Peyer's patch (tissue), 4 donors: ENCODE measurements at regions not wholly inside any gene's neighbourhood (a gene's known extent, or its start where the extent isn't known, plus 50 kb on each side); places are given as distances from the start of the nearest gene placed in this dataset.

Source experiments
- POLR2A ChIP-seq, 2 donors: fragments of 450-650 bp; IDR thresholded peaks; one replicate each; pipeline ENCODE4 v1.5.1; 2017; ENCODE audit warnings: antibody characterized with exemption in 2 of 2, mild to moderate bottlenecking in 2 of 2, moderate library complexity in 2 of 2
- TF ChIP-seq, protein P1 (sequence below), 6 experiments: fragments of 450-650 bp in 4 of 6; fragments of 200-600 bp in 2 of 6; sonication (generic) in 1 of 6; IDR thresholded peaks; one replicate each; pipeline ENCODE4 v1.5.1; 2017 to 2019; ENCODE audit warnings: antibody characterized with exemption in 6 of 6, mild to moderate bottlenecking in 3 of 6, moderate library complexity in 1 of 6

DNA sequence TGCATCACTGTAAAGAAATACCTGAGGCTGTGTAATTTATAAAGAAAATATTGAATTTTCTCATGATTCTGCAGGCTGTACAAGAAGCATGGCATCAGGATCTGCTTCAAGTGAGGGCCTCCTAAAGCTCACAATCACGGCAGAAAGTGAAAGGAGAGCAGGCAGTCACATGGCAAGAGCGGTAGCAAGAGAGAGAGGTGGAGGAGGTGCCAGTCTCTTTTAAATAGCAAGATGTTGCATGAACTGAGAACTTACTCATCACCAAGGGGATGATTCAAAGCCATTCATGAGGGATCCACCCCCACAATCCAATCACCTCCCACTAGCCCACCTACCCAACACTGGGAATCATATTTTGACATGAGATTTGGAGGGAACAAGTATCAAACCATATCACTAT lies 184.5 kb upstream of the PAPPA start:
- TF ChIP-seq, protein P1, sequence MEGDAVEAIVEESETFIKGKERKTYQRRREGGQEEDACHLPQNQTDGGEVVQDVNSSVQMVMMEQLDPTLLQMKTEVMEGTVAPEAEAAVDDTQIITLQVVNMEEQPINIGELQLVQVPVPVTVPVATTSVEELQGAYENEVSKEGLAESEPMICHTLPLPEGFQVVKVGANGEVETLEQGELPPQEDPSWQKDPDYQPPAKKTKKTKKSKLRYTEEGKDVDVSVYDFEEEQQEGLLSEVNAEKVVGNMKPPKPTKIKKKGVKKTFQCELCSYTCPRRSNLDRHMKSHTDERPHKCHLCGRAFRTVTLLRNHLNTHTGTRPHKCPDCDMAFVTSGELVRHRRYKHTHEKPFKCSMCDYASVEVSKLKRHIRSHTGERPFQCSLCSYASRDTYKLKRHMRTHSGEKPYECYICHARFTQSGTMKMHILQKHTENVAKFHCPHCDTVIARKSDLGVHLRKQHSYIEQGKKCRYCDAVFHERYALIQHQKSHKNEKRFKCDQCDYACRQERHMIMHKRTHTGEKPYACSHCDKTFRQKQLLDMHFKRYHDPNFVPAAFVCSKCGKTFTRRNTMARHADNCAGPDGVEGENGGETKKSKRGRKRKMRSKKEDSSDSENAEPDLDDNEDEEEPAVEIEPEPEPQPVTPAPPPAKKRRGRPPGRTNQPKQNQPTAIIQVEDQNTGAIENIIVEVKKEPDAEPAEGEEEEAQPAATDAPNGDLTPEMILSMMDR (IDR thresholded peaks at IDR 0.05) = no peak
- TF ChIP-seq POLR2A (IDR thresholded peaks at IDR 0.05) = no peak
